ENCODE measurements at regions not wholly inside any gene's neighbourhood (a gene's known extent, or its start where the extent isn't known, plus 50 kb on each side); places are given as distances from the start of the nearest gene placed in this dataset.

DNA sequence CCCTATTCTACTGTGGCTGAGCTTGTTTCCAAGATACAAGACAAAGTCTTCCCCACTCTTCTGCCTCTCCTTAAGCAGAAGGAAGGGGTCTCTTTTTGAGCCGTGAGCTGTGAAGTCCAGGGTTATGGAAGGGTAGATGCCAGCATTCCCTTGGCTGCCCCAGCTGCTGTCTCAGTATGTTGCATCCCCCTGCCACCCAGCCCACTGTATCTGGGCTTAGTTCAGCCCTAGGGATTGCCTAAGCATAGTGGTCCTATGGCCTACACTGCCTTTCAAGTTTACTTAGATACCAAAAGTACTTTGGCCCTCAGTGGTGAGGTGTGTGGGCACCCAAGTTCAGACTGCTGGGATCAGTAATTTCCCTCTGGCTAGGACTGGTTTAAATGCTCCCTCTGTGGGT is 421.9 kb upstream of the KHDRBS2 start:
- H3K27ac ChIP-seq: no peak overlapping the region
- H3K4me1 ChIP-seq: no peaks in the 10 kb centered on the region
- 79 to 100% (median 93%) methylated on average over 1 of the region's 1 CpG for WGBS, 5 donors
- peaks cover 0 to 28% (median 12%) of the 10 kb centered on the region in 4 donors for H3K9me3 ChIP-seq
- no peaks in the 10 kb centered on the region for H3K36me3 ChIP-seq
- intact Hi-C loops (cut with DNase I; ENCODE audit: low total_unique reads): no loop called here
- no peak overlapping the region for H3K4me3 ChIP-seq
- TF ChIP-seq, protein P1, sequence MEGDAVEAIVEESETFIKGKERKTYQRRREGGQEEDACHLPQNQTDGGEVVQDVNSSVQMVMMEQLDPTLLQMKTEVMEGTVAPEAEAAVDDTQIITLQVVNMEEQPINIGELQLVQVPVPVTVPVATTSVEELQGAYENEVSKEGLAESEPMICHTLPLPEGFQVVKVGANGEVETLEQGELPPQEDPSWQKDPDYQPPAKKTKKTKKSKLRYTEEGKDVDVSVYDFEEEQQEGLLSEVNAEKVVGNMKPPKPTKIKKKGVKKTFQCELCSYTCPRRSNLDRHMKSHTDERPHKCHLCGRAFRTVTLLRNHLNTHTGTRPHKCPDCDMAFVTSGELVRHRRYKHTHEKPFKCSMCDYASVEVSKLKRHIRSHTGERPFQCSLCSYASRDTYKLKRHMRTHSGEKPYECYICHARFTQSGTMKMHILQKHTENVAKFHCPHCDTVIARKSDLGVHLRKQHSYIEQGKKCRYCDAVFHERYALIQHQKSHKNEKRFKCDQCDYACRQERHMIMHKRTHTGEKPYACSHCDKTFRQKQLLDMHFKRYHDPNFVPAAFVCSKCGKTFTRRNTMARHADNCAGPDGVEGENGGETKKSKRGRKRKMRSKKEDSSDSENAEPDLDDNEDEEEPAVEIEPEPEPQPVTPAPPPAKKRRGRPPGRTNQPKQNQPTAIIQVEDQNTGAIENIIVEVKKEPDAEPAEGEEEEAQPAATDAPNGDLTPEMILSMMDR (IDR thresholded peaks at IDR 0.05): no peak
- no peak for TF ChIP-seq POLR2A (IDR thresholded peaks at IDR 0.05)
- TF ChIP-seq POLR2AphosphoS5 (IDR thresholded peaks at IDR 0.05): no peak
- no peak for TF ChIP-seq EP300 (IDR thresholded peaks at IDR 0.05)
- no peaks in the 10 kb centered on the region for H3K27me3 ChIP-seq
- DNase-seq: no peak

DNA sequence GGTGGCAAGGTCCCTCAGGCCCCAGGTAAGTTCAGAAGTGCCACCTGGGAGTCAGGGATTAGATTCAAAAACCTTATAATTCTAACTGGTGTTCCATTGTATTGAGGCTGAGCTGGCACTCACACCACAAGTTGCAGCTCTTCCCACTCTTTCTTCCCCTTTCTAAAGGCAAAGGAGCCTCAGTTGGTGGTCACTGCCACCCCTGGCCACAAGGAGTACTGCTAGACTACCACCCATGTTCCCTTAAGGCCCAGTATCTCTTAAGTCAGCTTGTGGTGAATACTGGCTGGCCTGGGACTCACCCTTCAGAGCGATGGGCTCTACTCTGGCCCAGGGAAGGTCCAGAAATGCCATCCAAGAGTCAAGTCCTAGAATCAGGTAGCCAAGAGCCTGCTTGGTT is 421.1 kb upstream of the KHDRBS2 start:
- intact Hi-C loops (cut with DNase I; ENCODE audit: low total_unique reads): no loop called here
- peaks cover 0 to 28% (median 12%) of the 10 kb centered on the region in 4 donors for H3K9me3 ChIP-seq
- 83 to 93% (median 90%) methylated on average over 1 of the region's 1 CpG for WGBS, 5 donors
- no peak overlapping the region for H3K4me3 ChIP-seq
- H3K27me3 ChIP-seq: no peaks in the 10 kb centered on the region
- no peaks in the 10 kb centered on the region for H3K36me3 ChIP-seq
- H3K27ac ChIP-seq: no peak overlapping the region
- no peak for DNase-seq
- no peaks in the 10 kb centered on the region for H3K4me1 ChIP-seq
- no peak for TF ChIP-seq POLR2A (IDR thresholded peaks at IDR 0.05)
- TF ChIP-seq, protein P1 (IDR thresholded peaks at IDR 0.05): no peak

DNA sequence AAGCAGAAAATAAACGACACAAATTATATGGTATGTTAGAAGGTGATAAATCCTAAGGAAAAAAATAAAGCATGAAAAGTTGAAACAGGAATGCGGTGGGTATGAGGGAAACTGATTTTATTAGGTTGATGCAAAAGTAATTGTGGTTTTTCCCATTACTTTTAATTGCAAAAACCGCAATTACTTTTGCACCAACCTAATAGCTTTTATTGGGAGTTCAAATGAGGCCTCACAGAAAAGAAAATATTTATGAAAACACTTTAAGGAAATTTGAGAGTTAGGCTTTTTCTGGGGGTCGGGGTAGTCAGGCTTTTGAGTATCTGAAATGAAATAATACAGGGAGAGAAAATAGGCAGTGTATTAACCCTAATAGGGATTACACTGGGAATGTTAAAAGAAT is 397.0 kb upstream of the KHDRBS2 start:
- TF ChIP-seq POLR2A (IDR thresholded peaks at IDR 0.05) (no peak), POLR2AphosphoS5 (IDR thresholded peaks at IDR 0.05) (no peak), EP300 (IDR thresholded peaks at IDR 0.05) (no peak)
- TF ChIP-seq, protein P1 (IDR thresholded peaks at IDR 0.05): no peak
- Histone ChIP-seq H3K4me1 (no peaks in the 10 kb centered on the region), H3K4me3 (no peak overlapping the region), H3K36me3 (no peaks in the 10 kb centered on the region), H3K9me3 (peaks cover 0 to 14% (median 8%) of the 10 kb centered on the region in 4 donors), H3K27ac (no peak overlapping the region), H3K27me3 (no peaks in the 10 kb centered on the region)
- intact Hi-C loops (cut with DNase I; ENCODE audit: low total_unique reads): no loop called here
- 76 to 85% (median 81%) methylated on average over 4 of the region's 4 CpGs for WGBS, 5 donors
- DNase-seq: no peak

DNA sequence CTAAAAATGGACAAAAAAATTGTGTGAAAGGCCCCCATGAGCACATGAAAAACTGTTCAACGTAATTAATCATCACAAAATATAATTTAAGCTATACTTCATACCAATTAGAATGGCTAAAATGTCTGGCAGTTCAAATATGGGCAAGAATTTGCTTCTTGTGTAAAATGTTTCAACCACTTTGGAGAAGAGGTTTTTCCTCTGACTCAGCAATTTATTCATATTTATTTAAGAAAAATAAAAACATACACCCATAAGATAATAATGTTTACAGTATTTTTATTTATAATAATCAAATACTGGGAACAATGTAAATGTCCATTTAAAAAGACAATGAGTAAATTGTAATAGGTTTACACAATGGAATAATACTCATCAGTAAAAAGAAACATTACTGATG is 395.1 kb upstream of the KHDRBS2 start:
- Histone ChIP-seq H3K27me3 (no peaks in the 10 kb centered on the region), H3K4me1 (no peaks in the 10 kb centered on the region), H3K9me3 (peaks cover 0 to 25% (median 14%) of the 10 kb centered on the region in 4 donors), H3K4me3 (no peak overlapping the region), H3K36me3 (no peaks in the 10 kb centered on the region), H3K27ac (no peak overlapping the region)
- DNase-seq: no peak
- TF ChIP-seq EP300 (IDR thresholded peaks at IDR 0.05): no peak
- TF ChIP-seq POLR2AphosphoS5 (IDR thresholded peaks at IDR 0.05): no peak
- TF ChIP-seq, protein P1 (IDR thresholded peaks at IDR 0.05): no peak
- TF ChIP-seq POLR2A (IDR thresholded peaks at IDR 0.05): no peak
- intact Hi-C loops (cut with DNase I; ENCODE audit: low total_unique reads): no loop called here
- 24 to 45% (median 43%) methylated on average over 1 of the region's 1 CpG for WGBS, 5 donors
